IPS DF 4.7 (cell line): ENCODE measurements at regions not wholly inside any gene's neighbourhood (a gene's known extent, or its start where the extent isn't known, plus 50 kb on each side); places are given as distances from the start of the nearest gene placed in this dataset.
A peak's percentile ranks its signal among the peaks of the same experiment; 100 is the strongest.
"Not testable (repeated sequence)": the region's sequence is repeated elsewhere in the genome, so short reads cannot be mapped to it uniquely, and the experiment has no call there.

Experiments
- DNase-seq: peaks from one replicate; pipeline ENCODE4 v3.0.0-alpha.2; 2013; ENCODE audit warnings: low spot score; ENCODE audit errors: extremely low read depth

- peak; percentile 51 for DNase-seq
Observed at GRCh38 chr17:47066841-47067682, 88.0 kb upstream of the RPRML start.

GRCh38 chr17:47066095-47066494 lies 87.0 kb upstream of the RPRML start:
- DNase-seq, result peak; percentile 33

GRCh38 chr17:47064684-47065083 lies 85.6 kb upstream of the RPRML start:
- DNase-seq, result no peak

DNA sequence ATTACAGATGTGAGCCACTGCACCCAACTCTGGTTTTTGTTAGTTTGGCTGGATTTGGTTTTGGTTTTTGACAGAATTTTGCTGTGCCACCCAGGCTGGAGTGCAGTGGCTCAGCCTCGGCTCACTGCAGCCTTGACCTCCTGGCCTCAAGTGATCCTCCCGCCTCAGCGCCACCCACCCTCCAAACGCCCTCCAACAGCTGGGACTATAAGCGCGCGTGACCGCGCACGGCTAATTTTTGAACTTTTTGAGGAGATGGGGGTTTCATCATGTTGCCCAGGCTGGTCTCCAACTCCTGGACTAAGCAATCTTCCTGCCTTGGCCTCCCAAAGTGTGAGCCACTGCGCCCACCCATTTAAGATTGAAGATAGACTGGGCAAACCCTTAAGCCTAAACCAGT lies 84.4 kb upstream of the RPRML start:
- no peak for DNase-seq

GRCh38 chr17:47062851-47063250 lies 83.8 kb upstream of the RPRML start:
- DNase-seq, result not testable (repeated sequence)

- DNase-seq, result not testable (repeated sequence)
Observed at GRCh38 chr17:47060005-47060404, 81.0 kb upstream of the RPRML start.

- no peak for DNase-seq
Observed at GRCh38 chr17:47057830-47058229, 78.8 kb upstream of the RPRML start.

DNA sequence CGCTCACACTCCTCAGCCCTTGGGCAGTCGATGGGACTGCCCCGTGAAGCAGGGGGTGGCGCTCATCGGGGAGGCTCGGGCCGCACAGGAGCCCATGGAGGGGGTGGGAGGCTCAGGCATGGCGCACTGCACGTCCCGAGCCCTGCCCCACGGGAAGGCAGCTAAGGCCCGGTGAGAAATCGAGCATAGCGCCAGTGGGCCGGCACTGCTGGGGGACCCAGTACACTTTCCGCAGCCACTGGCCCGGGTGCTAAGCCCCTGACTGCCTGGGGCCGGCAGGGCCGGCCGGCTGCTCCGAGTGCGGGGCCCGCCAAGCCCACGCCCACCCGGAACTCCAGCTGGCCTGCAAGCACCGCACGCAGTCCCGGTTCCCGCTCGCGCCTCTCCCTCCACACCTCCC lies 78.2 kb upstream of the RPRML start:
- DNase-seq, result not testable (repeated sequence)

- not testable (repeated sequence) for DNase-seq
Observed at GRCh38 chr17:47056687-47057086, 77.6 kb upstream of the RPRML start.
